Prostate gland (tissue), 2 donors: ENCODE measurements at regions not wholly inside any gene's neighbourhood (a gene's known extent, or its start where the extent isn't known, plus 50 kb on each side); places are given as distances from the start of the nearest gene placed in this dataset.

Experiments
- DNase-seq: peaks from one replicate; pipeline ENCODE4 v3.0.0-alpha.2; 2019; ENCODE audit warnings: low spot score
- H3K27ac ChIP-seq, 2 donors: fragments of 200-600 bp; sonication (generic); 2 replicates each; pipeline ENCODE4 v1.5.1; 2017 to 2019
- H3K27me3 ChIP-seq: fragments of 200-600 bp; sonication (generic); replicated peaks from 2 replicates; pipeline ENCODE4 v1.5.1; 2019; ENCODE audit not compliant: insufficient read depth
- H3K36me3 ChIP-seq, 2 donors: fragments of 200-600 bp; sonication (generic); 1 replicate in 1 of 2; 2 replicates in 1 of 2; pipeline versions ENCODE4 v1.5.1 to v1.8.1; 2017 to 2019
- H3K4me1 ChIP-seq: fragments of 200-600 bp; sonication (generic); replicated peaks from 2 replicates; pipeline ENCODE4 v1.5.1; 2019
- H3K4me3 ChIP-seq, 2 donors: fragments of 200-600 bp; sonication (generic); 2 replicates each; pipeline ENCODE4 v1.5.1; 2017 to 2019
- H3K9me3 ChIP-seq: fragments of 200-600 bp; sonication (generic); 2 replicates; pipeline ENCODE4 v1.5.1; 2017
- CTCF ChIP-seq, 4 experiments: fragments of 200-600 bp in 2 of 4; fragments of 450-650 bp in 2 of 4; sonication (generic) in 2 of 4; IDR thresholded peaks; 1 replicate in 3 of 4; 2 replicates in 1 of 4; pipeline ENCODE4 v1.5.1; 2016 to 2019; ENCODE audit warnings: antibody characterized with exemption in 4 of 4, mild to moderate bottlenecking in 2 of 4, moderate library complexity in 2 of 4
- POLR2A ChIP-seq: fragments of 450-650 bp; IDR thresholded peaks from one replicate; pipeline ENCODE4 v1.6.1; 2016; ENCODE audit warnings: antibody characterized with exemption, mild to moderate bottlenecking
- POLR2AphosphoS5 ChIP-seq: sonication (generic); formaldehyde crosslinking; IDR thresholded peaks from one replicate; pipeline ENCODE4 v1.6.1; 2017; ENCODE audit warnings: antibody characterized with exemption
- WGBS: methylation state at CpG from one replicate; pipeline ENCODE4 v1.1.5; 2018; 5-methylcytosine and 5-hydroxymethylcytosine counted together
- intact Hi-C: fragments of 100-400 bp; cut with DNase I; formaldehyde crosslinking; loops from one replicate; pipeline ENCODE4 v1.14.2; 2022

- Histone ChIP-seq H3K4me1 (no peaks in the 10 kb centered on the region), H3K36me3 (no peaks in the 10 kb centered on the region), H3K9me3 (no peaks in the 10 kb centered on the region), H3K27me3 (no peaks in the 10 kb centered on the region), H3K4me3 (no peak overlapping the region), H3K27ac (no peak overlapping the region)
- DNase-seq: no peak
- 28% methylated on average over 2 of the region's 2 CpGs for WGBS
- intact Hi-C loops: no loop called here
- no peak for TF ChIP-seq POLR2AphosphoS5
- no peak for TF ChIP-seq POLR2A
- TF ChIP-seq CTCF (IDR thresholded peaks at IDR 0.05): no peak
Observed at GRCh38 chr4:178752954-178753525, 1310.8 kb upstream of the AGA start.

GRCh38 chr4:178778496-178778895 is 1336.3 kb upstream of the AGA start:
- TF ChIP-seq POLR2A (no peak), CTCF (IDR thresholded peaks at IDR 0.05) (no peak), POLR2AphosphoS5 (no peak)
- no peaks in the 10 kb centered on the region for H3K4me1 ChIP-seq
- no peaks in the 10 kb centered on the region for H3K27me3 ChIP-seq
- no peak overlapping the region for H3K4me3 ChIP-seq
- no peaks in the 10 kb centered on the region for H3K9me3 ChIP-seq
- intact Hi-C loops: no loop called here
- no peak overlapping the region for H3K27ac ChIP-seq
- no peak for DNase-seq
- H3K36me3 ChIP-seq: no peaks in the 10 kb centered on the region
- 61% methylated on average over 8 of the region's 8 CpGs for WGBS

- no peak overlapping the region for H3K27ac ChIP-seq
- WGBS: 7% methylated on average over 1 of the region's 1 CpG
- no peak for TF ChIP-seq POLR2AphosphoS5
- no peak for TF ChIP-seq CTCF (IDR thresholded peaks at IDR 0.05)
- no peak for TF ChIP-seq POLR2A
Observed at GRCh38 chr4:178781779-178782178, 1339.5 kb upstream of the AGA start.

GRCh38 chr4:178784491-178784890 is 1342.3 kb upstream of the AGA start:
- H3K4me3 ChIP-seq: no peak overlapping the region
- H3K9me3 ChIP-seq: no peaks in the 10 kb centered on the region
- DNase-seq: no peak
- 64% methylated on average over 3 of the region's 3 CpGs for WGBS
- H3K27me3 ChIP-seq: no peaks in the 10 kb centered on the region
- H3K36me3 ChIP-seq: no peaks in the 10 kb centered on the region
- no peaks in the 10 kb centered on the region for H3K4me1 ChIP-seq
- H3K27ac ChIP-seq: no peak overlapping the region
- intact Hi-C loops: no loop called here
- TF ChIP-seq POLR2AphosphoS5: no peak
- TF ChIP-seq POLR2A: no peak
- no peak for TF ChIP-seq CTCF (IDR thresholded peaks at IDR 0.05)

More at GRCh38 chr4:178781779-178782178, 1339.5 kb upstream of the AGA start:
- Histone ChIP-seq H3K27me3 (no peaks in the 10 kb centered on the region), H3K4me1 (no peaks in the 10 kb centered on the region), H3K9me3 (no peaks in the 10 kb centered on the region), H3K4me3 (no peak overlapping the region), H3K36me3 (no peaks in the 10 kb centered on the region)
- DNase-seq: no peak
- intact Hi-C loops: no loop called here

GRCh38 chr4:178789279-178789678 is 1347.0 kb upstream of the AGA start:
- 72% methylated on average over 3 of the region's 3 CpGs for WGBS
- Histone ChIP-seq H3K27ac (no peak overlapping the region), H3K36me3 (no peaks in the 10 kb centered on the region), H3K4me1 (no peaks in the 10 kb centered on the region), H3K27me3 (no peaks in the 10 kb centered on the region), H3K4me3 (no peak overlapping the region), H3K9me3 (no peaks in the 10 kb centered on the region)
- no peak for DNase-seq
- intact Hi-C loops: no loop called here
- no peak for TF ChIP-seq POLR2AphosphoS5
- TF ChIP-seq CTCF (IDR thresholded peaks at IDR 0.05): no peak
- no peak for TF ChIP-seq POLR2A
